ENCODE measurements at regions not wholly inside any gene's neighbourhood (a gene's known extent, or its start where the extent isn't known, plus 50 kb on each side); places are given as distances from the start of the nearest gene placed in this dataset.

DNA sequence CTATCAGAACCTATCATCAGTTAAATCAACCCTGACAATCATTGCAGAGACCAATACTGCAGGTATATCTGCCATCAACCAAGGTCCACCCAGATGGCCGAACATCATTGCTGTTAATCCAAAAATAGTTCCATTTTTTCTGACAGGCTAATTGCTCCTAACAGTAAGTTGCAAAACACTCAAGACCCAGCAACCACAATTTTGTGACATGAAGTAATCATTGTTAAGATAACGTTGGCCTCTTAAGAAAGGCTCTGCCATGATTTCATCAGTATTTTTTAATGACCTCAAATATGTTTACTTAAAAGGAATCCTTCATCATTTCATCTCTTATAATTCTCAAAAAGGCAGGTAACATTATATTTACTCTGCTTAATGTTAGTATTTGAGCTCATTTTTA is 553.4 kb upstream of the POM121L12 start:
- TF ChIP-seq TEAD4 (IDR thresholded peaks at IDR 0.05) (no peak), TAF1 (IDR thresholded peaks at IDR 0.05; ENCODE audit: low read depth) (no peak), FOXM1 (IDR thresholded peaks at IDR 0.05; ENCODE audit: borderline replicate concordance, low read depth) (no peak), EP300 (IDR thresholded peaks at IDR 0.05; ENCODE audit: borderline replicate concordance) (no peak)

DNA sequence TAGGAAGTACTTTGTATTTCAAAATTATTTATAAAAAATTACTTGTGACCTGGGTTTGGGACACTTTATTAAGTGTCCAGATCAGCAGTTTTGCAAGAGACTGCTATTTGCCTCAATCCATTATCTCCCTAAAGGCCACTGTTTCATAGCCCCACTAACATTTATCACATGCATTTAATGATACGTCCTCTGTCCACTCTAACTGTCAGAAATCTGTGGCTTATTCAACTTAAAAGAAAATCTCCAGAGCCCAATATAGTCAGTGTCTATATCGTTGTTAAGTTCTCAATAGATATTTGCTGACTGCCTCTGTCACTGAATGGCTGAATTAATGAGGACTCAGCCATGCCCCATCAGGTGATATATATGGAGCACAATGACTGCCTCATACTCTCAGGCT is 553.9 kb upstream of the POM121L12 start:
- TF ChIP-seq MAX (IDR thresholded peaks at IDR 0.05) (no peak), EP300 (IDR thresholded peaks at IDR 0.05; ENCODE audit: borderline replicate concordance) (no peak), TAF1 (IDR thresholded peaks at IDR 0.05; ENCODE audit: low read depth) (no peak), EGR1 (IDR thresholded peaks at IDR 0.05) (no peak), RAD21 (IDR thresholded peaks at IDR 0.05; ENCODE audit: low read depth) (no peak), NFIC (IDR thresholded peaks at IDR 0.05) (no peak), TEAD4 (IDR thresholded peaks at IDR 0.05) (no peak), CEBPB (IDR thresholded peaks at IDR 0.05) (no peak)
- TF ChIP-seq, protein P1, sequence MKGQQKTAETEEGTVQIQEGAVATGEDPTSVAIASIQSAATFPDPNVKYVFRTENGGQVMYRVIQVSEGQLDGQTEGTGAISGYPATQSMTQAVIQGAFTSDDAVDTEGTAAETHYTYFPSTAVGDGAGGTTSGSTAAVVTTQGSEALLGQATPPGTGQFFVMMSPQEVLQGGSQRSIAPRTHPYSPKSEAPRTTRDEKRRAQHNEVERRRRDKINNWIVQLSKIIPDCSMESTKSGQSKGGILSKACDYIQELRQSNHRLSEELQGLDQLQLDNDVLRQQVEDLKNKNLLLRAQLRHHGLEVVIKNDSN (IDR thresholded peaks at IDR 0.05), result no peak

DNA sequence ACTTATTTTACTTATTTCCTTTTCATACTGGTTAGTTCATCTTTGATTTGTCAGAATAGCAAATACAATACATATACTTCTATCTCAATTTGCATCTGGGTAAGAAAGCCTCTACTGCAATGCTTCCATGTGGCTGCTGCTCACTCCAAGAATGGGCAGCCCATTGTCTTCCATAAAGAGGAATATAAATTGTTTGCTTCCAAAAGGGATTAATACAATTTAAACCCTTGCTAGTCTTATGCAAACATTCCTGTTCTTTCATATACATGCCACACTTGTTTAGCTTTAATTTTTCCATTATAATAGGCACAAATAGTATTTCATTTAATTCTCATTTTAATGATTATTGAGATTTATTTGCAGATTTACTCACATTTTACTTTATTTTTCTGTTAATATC is 555.4 kb upstream of the POM121L12 start:
- TF ChIP-seq MAX (IDR thresholded peaks at IDR 0.05) (no peak), RAD21 (IDR thresholded peaks at IDR 0.05; ENCODE audit: low read depth) (no peak), YY1 (IDR thresholded peaks at IDR 0.05; ENCODE audit: low read depth) (no peak), EP300 (IDR thresholded peaks at IDR 0.05; ENCODE audit: borderline replicate concordance) (no peak), TEAD4 (IDR thresholded peaks at IDR 0.05) (no peak), TAF1 (IDR thresholded peaks at IDR 0.05; ENCODE audit: low read depth) (no peak), EGR1 (IDR thresholded peaks at IDR 0.05) (no peak), CREB1 (IDR thresholded peaks at IDR 0.05; ENCODE audit: low read depth) (no peak), TCF12 (IDR thresholded peaks at IDR 0.05; ENCODE audit: low read depth) (no peak), ZBTB7A (IDR thresholded peaks at IDR 0.05; ENCODE audit: low read depth) (no peak), FOXM1 (IDR thresholded peaks at IDR 0.05; ENCODE audit: borderline replicate concordance, low read depth) (no peak), CEBPB (IDR thresholded peaks at IDR 0.05) (no peak)
- TF ChIP-seq, protein P1 (IDR thresholded peaks at IDR 0.05), result no peak
- TF ChIP-seq, protein P2, sequence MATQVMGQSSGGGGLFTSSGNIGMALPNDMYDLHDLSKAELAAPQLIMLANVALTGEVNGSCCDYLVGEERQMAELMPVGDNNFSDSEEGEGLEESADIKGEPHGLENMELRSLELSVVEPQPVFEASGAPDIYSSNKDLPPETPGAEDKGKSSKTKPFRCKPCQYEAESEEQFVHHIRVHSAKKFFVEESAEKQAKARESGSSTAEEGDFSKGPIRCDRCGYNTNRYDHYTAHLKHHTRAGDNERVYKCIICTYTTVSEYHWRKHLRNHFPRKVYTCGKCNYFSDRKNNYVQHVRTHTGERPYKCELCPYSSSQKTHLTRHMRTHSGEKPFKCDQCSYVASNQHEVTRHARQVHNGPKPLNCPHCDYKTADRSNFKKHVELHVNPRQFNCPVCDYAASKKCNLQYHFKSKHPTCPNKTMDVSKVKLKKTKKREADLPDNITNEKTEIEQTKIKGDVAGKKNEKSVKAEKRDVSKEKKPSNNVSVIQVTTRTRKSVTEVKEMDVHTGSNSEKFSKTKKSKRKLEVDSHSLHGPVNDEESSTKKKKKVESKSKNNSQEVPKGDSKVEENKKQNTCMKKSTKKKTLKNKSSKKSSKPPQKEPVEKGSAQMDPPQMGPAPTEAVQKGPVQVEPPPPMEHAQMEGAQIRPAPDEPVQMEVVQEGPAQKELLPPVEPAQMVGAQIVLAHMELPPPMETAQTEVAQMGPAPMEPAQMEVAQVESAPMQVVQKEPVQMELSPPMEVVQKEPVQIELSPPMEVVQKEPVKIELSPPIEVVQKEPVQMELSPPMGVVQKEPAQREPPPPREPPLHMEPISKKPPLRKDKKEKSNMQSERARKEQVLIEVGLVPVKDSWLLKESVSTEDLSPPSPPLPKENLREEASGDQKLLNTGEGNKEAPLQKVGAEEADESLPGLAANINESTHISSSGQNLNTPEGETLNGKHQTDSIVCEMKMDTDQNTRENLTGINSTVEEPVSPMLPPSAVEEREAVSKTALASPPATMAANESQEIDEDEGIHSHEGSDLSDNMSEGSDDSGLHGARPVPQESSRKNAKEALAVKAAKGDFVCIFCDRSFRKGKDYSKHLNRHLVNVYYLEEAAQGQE (IDR thresholded peaks at IDR 0.05; ENCODE audit: low read depth), result no peak

- TF ChIP-seq CREB1 (IDR thresholded peaks at IDR 0.05; ENCODE audit: low read depth), result no peak
- no peak for TF ChIP-seq TAF1 (IDR thresholded peaks at IDR 0.05; ENCODE audit: low read depth)
- TF ChIP-seq EGR1 (IDR thresholded peaks at IDR 0.05), result no peak
- TF ChIP-seq CEBPB (IDR thresholded peaks at IDR 0.05), result no peak
- no peak for TF ChIP-seq TEAD4 (IDR thresholded peaks at IDR 0.05)
- no peak for TF ChIP-seq MAX (IDR thresholded peaks at IDR 0.05)
- no peak for TF ChIP-seq FOXM1 (IDR thresholded peaks at IDR 0.05; ENCODE audit: borderline replicate concordance, low read depth)
- no peak for TF ChIP-seq TCF12 (IDR thresholded peaks at IDR 0.05; ENCODE audit: low read depth)
- TF ChIP-seq, protein P2 (IDR thresholded peaks at IDR 0.05; ENCODE audit: low read depth), result no peak
- no peak for TF ChIP-seq RAD21 (IDR thresholded peaks at IDR 0.05; ENCODE audit: low read depth)
- TF ChIP-seq NFIC (IDR thresholded peaks at IDR 0.05), result no peak
- TF ChIP-seq, protein P1 (IDR thresholded peaks at IDR 0.05), result no peak
- TF ChIP-seq YY1 (IDR thresholded peaks at IDR 0.05; ENCODE audit: low read depth), result no peak
- TF ChIP-seq EP300 (IDR thresholded peaks at IDR 0.05; ENCODE audit: borderline replicate concordance), result no peak
Observed at GRCh38 chr7:52475001-52475582, 560.3 kb upstream of the POM121L12 start.

GRCh38 chr7:52473756-52474155 is 561.7 kb upstream of the POM121L12 start:
- TF ChIP-seq EGR1 (IDR thresholded peaks at IDR 0.05), result no peak
- TF ChIP-seq ZBTB7A (IDR thresholded peaks at IDR 0.05; ENCODE audit: low read depth), result no peak
- TF ChIP-seq EP300 (IDR thresholded peaks at IDR 0.05; ENCODE audit: borderline replicate concordance), result no peak
- TF ChIP-seq MAX (IDR thresholded peaks at IDR 0.05), result no peak
- no peak for TF ChIP-seq CREB1 (IDR thresholded peaks at IDR 0.05; ENCODE audit: low read depth)
- TF ChIP-seq TAF1 (IDR thresholded peaks at IDR 0.05; ENCODE audit: low read depth), result no peak
- TF ChIP-seq, protein P2 (IDR thresholded peaks at IDR 0.05; ENCODE audit: low read depth), result no peak
- no peak for TF ChIP-seq TCF12 (IDR thresholded peaks at IDR 0.05; ENCODE audit: low read depth)
- TF ChIP-seq RAD21 (IDR thresholded peaks at IDR 0.05; ENCODE audit: low read depth), result no peak
- no peak for TF ChIP-seq FOXM1 (IDR thresholded peaks at IDR 0.05; ENCODE audit: borderline replicate concordance, low read depth)
- no peak for TF ChIP-seq NFIC (IDR thresholded peaks at IDR 0.05)

Measured in Ishikawa (cell line).